ENCODE measurements at regions not wholly inside any gene's neighbourhood (a gene's known extent, or its start where the extent isn't known, plus 50 kb on each side); places are given as distances from the start of the nearest gene placed in this dataset.

DNA sequence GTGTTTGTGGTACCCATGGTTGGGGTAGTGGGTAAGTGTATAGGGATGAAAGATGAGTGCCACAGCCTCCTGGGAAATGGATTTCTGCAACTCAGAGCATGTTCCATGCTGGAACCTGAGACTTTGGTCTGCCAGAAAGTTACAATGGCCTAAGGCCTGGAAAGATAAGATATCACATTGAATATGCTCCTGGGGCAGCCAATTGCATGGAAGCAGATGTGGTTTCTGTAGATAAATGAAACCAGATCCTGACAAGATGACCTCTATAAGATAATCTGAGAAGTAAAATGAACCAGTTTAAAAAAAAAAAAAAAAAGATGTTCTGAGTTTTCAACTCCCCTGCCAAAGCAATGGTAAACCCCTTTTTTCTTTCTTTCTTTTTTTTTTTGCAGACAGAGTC is 91.4 kb upstream of the NCK2 start:
- TF ChIP-seq, protein P1, sequence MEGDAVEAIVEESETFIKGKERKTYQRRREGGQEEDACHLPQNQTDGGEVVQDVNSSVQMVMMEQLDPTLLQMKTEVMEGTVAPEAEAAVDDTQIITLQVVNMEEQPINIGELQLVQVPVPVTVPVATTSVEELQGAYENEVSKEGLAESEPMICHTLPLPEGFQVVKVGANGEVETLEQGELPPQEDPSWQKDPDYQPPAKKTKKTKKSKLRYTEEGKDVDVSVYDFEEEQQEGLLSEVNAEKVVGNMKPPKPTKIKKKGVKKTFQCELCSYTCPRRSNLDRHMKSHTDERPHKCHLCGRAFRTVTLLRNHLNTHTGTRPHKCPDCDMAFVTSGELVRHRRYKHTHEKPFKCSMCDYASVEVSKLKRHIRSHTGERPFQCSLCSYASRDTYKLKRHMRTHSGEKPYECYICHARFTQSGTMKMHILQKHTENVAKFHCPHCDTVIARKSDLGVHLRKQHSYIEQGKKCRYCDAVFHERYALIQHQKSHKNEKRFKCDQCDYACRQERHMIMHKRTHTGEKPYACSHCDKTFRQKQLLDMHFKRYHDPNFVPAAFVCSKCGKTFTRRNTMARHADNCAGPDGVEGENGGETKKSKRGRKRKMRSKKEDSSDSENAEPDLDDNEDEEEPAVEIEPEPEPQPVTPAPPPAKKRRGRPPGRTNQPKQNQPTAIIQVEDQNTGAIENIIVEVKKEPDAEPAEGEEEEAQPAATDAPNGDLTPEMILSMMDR (conservative IDR thresholded peaks at IDR 0.05; ENCODE audit: low read depth, low read length), result no peak
- no peak for TF ChIP-seq EZH2phosphoT487 (IDR thresholded peaks at IDR 0.05; ENCODE audit: borderline replicate concordance, low read length)

Measured in PC-3 (cell line).